DMS79 treated with DMSO at 0.1 percent for 48 hours (cell line): ENCODE measurements at regions not wholly inside any gene's neighbourhood (a gene's known extent, or its start where the extent isn't known, plus 50 kb on each side); places are given as distances from the start of the nearest gene placed in this dataset.

Experiments
- DNase-seq: peaks from one replicate; lab custom pipeline; 2025; lab: John Stamatoyannopoulos, UW

DNA sequence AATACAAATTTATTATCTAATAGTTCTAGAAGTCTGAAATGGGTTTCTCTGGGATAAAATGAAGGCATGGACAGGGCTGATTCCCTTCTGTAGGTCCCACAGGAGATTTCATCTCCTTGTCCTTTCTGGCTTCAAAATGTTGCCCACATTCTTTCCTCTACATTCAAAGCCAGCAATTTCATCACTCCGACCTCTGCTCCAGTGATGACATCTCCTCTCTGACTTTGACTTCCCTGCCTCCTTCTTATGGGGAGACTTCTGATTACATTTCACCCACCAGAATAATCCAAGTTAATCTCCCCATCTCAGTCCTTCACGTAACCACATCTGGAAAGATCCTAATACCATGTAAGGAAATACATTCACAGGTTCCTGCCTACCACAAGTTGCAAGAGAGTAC, 358.0 kb upstream of the C1orf87 start:
- DNase-seq = no peak

DNA sequence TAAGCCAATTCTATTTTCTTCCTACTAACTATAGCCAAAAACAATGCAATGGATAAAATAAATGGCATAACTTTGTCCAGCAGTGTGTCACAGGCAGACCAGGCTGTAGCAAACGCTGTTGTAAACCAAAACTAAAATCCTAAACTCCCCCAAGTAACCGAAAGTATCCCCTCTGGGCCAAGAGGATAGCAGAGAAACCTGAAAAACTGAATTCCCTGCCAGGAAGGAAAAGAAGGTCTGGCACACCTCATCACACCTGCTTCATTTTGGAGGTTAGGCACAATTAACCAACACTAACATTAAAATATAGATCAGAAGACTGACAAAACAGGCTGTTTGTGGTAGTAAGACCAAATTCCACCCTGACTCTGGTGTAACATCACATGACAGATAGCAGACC, 356.8 kb upstream of the C1orf87 start:
- no peak for DNase-seq

DNA sequence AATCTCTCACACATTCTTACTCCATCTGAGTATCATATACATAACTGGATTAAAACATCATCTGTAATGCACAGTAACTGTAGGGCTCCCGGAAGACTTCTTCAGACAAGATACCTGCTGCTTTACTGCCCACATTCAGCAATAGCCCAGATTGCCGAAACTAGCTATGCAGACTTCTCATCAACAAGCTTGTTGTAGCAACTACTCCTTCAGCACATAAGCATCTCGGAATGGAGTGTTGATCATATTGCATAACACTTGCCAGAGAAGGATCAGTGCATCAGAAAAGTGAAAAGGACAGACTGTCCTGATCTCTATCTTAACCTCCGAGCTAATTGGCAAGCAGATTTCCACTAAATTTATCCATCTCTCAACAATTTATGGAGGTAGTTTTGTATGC, 354.6 kb upstream of the C1orf87 start:
- no peak for DNase-seq

DNA sequence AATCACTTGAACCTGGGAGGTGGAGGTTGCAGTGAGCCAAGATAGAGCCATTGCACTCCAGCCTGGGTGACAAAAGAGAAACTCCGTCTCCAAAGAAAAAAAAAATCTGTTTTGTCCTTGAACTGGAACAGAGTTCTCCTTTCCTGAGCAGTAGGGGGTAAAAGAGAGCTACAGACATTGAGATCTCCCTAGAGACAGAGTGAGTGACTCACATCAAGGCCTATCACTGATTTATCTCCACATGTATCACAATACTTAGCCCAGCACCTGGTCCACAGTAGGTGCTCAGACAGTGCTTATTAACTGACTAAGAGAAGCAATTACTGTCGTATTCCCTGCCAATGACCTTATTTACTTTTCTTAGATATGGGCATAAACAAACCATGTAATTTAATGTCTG, 354.1 kb upstream of the C1orf87 start:
- DNase-seq = no peak

DNA sequence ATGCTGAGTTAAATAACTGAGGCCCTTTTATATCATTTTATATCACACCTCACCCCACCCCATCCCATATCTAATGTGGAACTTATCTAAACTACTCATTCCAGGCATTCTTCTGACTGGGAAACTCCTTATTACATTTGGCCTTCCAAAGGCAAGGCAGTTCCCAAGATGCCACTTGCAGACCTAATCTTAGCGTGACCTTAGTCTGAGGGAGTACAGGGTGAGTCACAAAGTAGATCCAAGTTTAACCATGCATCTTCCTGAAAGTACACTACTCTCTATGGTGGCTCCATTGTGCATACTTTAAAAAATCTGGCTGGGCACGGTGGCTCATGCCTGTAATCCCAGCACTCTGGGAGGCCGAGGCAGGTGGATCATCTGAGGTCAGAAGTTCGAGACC, 353.6 kb upstream of the C1orf87 start:
- DNase-seq = no peak

DNA sequence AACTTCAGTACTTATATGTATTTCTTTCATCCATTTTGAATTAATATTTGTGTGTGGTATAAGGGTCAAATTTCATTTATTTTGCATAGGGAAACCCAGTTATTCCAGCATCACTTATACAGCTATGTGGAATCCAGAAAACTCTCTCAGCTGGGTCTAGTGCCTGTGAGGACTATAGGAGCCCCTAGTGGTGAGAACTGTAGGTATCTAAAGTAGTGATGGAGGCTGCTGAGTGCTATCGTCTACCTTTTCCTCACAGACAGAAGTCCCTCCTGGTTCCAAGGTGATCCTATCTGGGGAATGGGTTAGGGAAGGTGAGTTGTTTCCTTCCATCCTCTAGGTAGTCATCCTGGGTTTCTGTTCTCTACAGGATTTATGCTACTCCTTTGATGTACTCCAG, 352.0 kb upstream of the C1orf87 start:
- no peak for DNase-seq

DNA sequence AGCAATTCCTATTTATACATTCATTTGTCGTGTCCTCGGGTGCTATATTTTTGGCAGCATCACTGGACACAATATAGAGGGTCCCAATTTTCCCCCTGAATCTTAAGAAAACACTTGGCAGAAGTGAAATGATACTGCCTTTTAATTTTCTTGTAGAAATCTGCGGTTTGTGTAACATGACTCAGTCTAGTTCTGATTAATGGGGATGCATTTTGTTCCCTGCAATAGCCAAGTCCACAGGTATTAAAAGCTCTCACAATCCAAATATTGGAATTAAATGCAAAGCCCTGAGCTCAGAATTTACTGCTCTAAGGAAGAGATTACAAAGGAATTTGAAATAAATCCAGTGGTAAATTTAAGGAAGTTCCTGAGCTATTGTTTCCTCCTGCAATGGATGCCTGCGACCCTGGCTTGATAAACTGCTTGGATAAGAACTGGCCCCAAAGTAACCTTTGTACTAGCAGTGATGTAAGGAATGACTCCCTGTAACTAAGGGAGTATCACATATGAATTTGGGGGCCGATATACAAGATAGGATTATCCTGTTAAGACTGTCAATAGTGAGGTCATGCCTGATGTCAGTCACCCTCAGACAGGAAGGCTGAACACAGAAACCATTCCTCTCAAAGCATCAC, 349.7 kb upstream of the C1orf87 start:
- no peak for DNase-seq

DNA sequence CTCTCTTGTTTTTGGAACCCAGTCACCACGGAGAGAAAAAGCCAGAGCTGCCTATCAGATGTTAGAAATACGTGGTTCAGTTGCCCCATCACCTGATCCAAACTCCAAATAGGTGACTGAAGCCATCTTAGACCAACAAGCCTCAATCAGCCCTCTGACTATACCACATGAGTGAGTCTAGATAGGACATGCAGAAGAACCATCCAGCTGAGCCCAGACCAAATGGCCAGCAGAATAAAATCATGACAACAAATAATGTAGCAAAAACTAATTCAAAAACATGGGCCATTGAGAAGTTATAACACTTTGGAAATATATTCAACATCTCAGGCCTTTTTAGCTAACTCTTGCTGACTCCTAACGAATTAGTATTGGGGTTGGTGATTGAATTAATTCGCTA, 348.4 kb upstream of the C1orf87 start:
- DNase-seq = no peak

DNA sequence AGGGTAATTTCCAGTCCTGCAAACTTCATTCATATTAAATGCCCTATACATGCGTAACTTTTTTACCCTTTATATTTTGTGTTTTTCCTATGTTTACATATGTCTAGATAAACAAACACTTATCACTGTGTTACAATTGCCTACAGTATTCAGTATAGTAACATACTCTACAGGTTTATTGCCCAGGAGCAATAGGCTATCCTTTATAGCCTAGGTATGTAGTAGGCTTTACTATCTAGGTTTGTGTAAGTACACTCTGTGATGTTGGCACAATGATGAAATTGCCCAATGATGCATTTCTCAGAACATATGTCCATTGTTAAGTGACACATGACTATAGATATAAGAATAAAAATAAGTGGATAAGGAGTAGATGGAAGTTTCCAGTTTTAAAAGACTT, 345.5 kb upstream of the C1orf87 start:
- no peak for DNase-seq

DNA sequence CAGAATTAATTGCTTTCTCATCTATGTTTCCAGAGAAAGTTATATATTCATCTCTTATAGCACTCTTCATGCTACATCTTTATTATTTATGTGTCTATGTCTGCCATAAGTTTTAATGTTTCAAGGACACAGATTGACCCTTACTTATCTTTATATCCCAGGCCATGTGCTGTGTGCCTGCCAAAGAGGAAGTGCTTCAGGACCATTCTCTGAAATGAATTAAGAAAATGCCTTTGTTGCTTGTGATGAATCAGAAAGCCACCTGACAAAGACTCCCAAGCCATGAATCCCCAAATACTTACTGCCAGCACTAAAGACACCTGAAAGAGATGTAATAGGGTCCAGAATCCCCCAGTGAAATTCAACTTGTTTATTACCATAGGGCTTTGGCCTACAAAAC, 342.1 kb upstream of the C1orf87 start:
- DNase-seq = no peak

DNA sequence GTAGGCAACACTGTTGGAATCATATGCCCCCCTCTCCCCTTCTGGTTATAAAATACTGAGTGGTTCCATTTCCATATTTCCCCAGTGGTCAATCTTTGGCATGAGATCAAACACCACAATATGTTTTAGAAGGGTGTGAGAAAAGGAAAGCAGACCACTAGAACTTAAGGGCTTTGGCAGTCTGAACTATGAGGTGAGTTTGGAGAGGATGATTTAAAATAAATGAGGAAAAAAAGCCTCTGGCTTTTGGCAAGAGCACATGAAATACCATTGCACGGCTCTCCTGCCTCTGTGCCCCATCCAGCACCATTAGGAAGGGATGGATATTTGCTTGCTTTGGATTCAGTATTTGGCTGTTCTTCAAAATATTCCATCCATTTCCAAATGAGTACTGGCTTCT, 339.5 kb upstream of the C1orf87 start:
- no peak for DNase-seq

DNA sequence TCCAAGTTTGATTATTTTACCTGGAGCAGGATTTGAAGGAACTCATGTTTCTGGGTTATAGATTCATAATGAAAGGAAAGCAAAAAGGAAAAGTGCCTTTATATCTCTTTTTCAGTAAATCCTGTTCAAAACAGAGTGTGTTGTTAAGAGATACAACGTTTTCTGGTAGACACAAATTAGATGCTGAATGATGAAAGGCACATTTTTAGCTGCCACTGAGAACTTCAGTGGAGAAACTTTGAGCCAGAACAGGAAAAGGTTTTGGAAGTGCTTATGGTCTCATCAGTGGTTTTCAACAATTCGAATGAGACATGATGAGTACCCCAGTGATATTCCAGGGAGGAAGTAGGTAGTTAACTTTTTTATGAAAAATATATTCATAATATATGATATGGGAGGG, 338.0 kb upstream of the C1orf87 start:
- DNase-seq = no peak

DNA sequence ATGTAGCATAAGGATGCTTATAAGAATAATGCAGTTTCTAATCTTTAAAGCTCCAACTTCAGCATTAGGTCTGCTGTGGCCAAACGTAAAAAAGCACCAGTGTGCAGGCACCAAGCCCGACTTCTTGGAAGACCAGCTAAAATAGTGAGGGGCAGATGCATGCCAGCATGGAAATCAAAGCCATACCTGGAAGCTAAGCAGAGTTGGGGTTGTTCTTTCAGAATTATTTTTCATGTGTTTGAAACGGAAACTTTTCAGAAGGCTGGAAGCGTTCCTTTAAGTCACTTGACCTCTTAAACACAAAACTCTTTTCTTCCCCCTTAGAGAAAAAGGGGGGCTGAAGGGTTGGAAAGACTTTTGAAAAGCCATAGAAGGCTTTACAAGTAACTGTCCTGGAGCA, 329.2 kb upstream of the C1orf87 start:
- DNase-seq = no peak

DNA sequence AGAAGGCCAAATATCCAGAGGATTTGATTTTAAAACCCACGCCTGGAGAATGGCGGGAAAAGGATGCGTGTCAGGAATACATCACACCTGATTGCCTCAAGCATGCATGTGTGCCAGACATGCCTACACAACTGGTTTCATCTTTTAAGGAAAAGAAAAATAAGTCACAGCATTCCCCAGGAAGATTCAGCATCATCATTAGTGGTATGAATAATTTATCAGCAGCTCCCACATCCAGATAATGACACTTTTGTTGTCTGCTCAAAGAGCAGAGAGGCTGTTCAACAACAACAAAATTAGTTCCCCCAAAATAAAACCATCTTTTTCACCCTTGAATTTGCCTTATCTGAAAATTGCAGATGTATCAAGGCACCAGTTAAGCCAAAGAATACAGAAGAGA, 328.6 kb upstream of the C1orf87 start:
- no peak for DNase-seq

DNA sequence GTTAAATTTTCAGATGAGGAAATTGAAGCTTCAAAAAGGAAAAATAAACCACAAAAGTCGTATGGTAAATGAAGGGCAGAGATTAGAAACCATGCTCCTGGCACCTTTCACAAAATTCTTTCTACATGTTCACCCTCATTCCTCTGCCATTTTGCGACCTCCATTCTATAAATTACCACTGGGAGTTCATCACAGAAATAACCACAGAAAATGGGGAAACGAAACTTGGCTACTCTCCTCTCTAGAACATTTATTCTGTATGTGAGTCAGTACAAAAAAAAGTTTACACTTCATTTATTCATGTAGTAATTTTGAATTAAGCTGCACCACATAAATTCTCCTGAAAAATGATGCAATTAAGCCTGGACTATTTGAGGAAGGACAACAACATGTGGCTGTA, 320.9 kb upstream of the C1orf87 start:
- DNase-seq = no peak

DNA sequence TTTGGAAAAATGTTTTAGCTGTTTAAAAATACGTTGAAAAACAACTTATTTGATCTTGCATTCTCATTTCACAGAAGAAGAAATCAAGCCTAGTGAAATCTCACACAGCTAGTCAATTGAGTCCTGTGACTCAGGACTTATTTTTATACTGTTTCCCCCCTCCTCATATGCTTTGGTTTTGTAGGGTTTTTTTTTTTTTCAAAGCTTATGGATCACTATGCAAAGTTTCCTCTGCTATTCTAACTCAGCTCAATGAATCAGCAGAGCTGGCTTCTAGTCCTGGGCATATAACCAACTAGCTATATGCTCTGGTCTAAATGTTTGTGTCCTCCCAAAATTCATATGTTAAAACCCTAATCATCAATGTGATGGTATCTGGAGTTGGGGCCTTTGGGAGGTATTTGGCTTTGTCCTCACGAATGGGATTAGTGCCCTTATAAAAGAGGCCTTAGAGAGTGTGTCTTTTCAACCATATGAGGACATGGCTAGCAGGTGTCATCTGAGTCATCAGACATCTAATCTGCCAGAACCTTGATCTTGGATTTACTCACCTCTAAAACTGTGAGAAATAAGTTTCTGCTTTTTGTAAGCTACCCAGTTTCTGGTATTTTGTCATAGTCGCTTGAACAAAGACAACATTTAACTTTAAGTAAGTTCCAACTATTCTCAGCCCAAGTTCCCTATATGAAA, 317.2 kb upstream of the C1orf87 start:
- DNase-seq = no peak

DNA sequence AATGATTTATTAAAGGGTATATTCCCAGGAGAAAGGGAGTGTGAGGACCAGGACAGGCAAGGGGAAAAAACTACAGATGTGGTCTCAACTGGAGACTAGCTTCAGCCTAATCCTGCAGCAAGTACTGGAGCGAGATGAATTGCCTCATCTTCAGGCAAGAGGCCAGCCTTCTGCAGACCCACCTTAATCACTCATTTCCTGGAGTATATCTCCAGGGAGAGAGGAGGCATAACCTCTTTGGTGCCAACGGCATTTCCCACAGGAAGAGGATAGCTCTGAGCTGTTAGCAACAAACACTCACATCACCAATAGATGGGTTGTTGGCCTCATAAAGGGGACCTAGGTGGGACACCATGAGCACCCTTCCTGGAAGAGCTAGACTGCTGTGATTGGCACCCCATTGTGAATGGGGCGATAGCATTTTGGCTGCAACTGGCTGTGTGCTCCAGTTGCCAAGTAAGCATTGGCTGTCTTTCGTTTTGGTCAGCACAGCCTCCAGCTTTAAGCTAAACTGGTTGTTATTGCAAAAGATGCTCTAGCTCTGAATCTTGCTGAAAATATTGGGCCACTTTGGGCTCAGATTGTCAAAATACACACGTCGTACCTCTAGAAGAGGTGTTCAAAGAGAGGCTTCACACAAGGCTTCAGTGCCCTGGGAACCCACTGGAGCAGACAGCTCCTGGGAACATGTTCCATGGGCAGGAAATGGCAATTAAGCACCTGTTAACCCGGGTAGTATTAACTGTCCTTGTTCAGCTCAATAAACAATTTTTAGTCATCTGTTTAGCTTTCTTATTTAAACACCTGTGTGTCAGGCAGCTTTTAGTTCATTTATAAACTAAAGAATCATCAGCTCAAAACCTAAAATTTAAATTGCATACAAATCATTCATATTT, 314.8 kb upstream of the C1orf87 start:
- no peak for DNase-seq

DNA sequence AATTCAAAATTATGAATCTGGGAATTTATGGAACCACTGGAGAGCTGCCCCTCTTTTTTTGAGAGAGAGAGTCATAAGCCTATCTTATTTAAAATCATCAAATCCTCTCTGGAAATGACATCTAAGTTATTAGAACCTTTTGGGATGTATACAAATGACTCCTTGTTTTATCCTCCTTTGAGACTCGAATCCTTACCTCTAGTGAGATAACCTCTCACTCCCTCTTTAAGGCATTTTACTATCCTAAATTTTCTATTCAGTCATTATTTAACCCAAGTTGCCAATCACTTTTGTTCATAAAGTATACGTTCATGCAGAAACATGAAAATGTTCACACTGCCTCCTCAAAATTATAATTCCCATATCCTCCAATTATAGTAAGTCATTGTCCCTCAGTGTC, 313.6 kb upstream of the C1orf87 start:
- no peak for DNase-seq

DNA sequence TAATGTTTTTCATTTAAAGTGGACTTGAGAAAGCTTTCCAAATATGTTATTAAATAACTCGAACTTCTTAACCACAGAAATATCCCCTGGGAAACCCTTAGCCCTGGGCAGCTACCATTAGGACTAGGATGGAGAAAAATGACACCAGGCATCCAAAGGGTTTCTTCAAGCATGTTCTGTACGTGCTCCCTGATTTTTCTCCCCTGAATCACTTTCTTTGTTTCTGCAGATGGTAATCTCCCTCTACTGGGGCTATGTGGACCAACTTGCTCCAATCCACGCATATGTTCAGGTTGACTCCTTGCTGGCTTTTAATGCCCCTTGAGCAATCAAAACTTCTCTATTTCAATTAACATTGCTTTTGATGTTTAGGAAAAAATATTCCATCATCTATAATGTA, 312.7 kb upstream of the C1orf87 start:
- no peak for DNase-seq

DNA sequence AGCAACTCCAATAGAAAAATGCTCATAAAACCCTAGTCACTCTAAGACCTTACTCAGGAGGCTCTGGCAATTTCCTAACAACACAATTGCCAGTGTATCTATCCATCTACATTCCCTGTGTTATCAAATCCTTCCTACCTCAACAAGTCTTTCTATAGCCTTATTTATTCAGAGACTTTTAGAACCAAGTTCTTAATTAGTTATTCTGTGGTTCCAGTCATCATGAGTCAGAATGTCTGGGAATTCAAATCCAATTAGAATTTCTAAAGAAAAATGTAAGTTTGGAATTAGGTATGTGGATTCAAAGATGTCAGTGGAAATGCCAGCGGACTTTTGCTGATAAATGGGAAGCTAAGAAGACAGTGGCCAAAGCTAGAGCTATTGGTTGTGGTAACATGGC, 302.6 kb upstream of the C1orf87 start:
- DNase-seq = no peak

DNA sequence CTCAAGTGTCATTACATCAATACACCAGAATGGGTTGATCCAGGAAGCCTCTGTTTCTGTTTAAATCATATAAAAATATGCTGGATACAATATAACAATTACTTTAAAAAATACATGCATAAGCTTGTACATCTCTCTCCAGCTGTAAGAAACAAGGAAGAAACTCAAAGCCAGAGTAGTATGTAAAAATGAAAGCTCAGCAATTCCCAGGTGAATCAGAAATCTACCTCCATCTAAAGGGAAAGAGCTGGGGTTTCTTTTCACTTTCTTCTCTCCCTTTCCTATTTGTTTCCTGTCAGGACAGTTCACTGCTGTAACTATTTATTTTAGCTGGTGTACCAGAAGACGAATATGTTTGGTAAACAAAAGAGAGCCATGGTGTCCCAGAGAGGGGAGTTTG, 301.0 kb upstream of the C1orf87 start:
- no peak for DNase-seq

DNA sequence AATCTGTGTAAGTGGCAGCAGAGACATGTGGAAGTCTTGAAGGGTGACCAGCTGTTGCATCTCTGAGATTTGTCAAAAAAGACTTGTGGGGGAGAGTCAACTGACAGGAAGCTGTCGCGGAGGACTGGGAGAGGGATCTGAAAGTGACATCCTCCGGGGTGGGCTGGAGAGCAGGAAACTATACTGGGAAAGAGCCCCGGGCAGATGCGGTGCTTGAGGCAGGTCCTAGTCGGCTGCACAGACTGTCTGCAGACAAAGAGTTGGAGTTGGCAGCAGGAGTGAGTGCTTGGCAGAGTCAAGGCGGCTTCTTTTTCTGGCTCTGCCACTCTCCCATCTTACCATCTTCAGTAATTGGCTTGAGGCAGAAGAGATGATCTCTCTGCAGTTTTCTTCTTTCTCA, 294.0 kb upstream of the C1orf87 start:
- DNase-seq = no peak

DNA sequence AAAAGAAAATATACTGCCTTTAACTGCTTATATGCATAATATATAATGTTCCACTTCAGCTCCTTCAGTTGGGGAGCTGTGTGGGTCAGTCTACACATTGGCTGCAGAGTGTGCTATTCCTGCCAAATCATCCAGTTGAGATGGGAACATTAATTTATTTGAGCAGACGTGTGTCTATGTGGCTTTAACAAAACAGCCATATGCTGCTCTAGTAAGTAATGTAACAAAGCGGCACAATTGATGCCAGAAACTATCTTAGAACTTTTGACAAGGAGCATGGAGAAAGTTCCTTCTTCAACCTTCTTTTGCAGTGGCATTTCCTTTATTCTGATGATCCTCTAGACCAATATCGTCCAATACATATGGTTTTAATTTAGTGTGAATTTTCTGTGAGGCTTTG, 285.9 kb upstream of the C1orf87 start:
- DNase-seq = no peak
